ENCODE measurements at regions not wholly inside any gene's neighbourhood (a gene's known extent, or its start where the extent isn't known, plus 50 kb on each side); places are given as distances from the start of the nearest gene placed in this dataset.

GRCh38 chr1:88523854-88524528 lies 160.1 kb upstream of the PKN2 start:
- TF ChIP-seq CTCF (IDR thresholded peaks at IDR 0.05; ENCODE audit: control extremely low read depth, extremely low read depth, low read depth, missing control alignments), result no peak
- POLR2A ChIA-PET, result no interaction called here
- CTCF ChIA-PET, result interaction anchor here (1.5 kb wide), 2 partner anchors 10 to 16 kb away, joined by 3 to 4 read pairs; no protein-coding TSS in a partner anchor
- DNase-seq (ENCODE audit: extremely low spot score), result no peak

GRCh38 chr1:88526456-88526855 lies 157.6 kb upstream of the PKN2 start:
- no peak for DNase-seq (ENCODE audit: extremely low spot score)
- ChIA-PET CTCF (no interaction called here), POLR2A (no interaction called here)
- TF ChIP-seq CTCF (IDR thresholded peaks at IDR 0.05; ENCODE audit: control extremely low read depth, extremely low read depth, low read depth, missing control alignments), result no peak

- CTCF ChIA-PET, result no interaction called here
Measured at GRCh38 chr1:88528792-88529191, 155.3 kb upstream of the PKN2 start.

GRCh38 chr1:88529581-88529980 lies 154.5 kb upstream of the PKN2 start:
- CTCF ChIA-PET, result interaction anchor here (0.8 to 1.8 kb wide), 2 partner anchors 9 to 10 kb away, joined by 3 to 4 read pairs; no protein-coding TSS in a partner anchor
- no peak for DNase-seq (ENCODE audit: extremely low spot score)
- no peak for TF ChIP-seq CTCF (IDR thresholded peaks at IDR 0.05; ENCODE audit: control extremely low read depth, extremely low read depth, low read depth, missing control alignments)
- POLR2A ChIA-PET, result no interaction called here

More at GRCh38 chr1:88528792-88529191, 155.3 kb upstream of the PKN2 start:
- POLR2A ChIA-PET, result no interaction called here
- no peak for DNase-seq (ENCODE audit: extremely low spot score)
- TF ChIP-seq CTCF (IDR thresholded peaks at IDR 0.05; ENCODE audit: control extremely low read depth, extremely low read depth, low read depth, missing control alignments), result no peak

- ChIA-PET CTCF (interaction anchor here (0.8 to 1.8 kb wide), 4 partner anchors 9 to 58 kb away, joined by 3 to 4 read pairs (median 3); no protein-coding TSS in a partner anchor), POLR2A (no interaction called here)
- no peak for DNase-seq (ENCODE audit: extremely low spot score)
- no peak for TF ChIP-seq CTCF (IDR thresholded peaks at IDR 0.05; ENCODE audit: control extremely low read depth, extremely low read depth, low read depth, missing control alignments)
Measured at GRCh38 chr1:88530246-88530645, 153.8 kb upstream of the PKN2 start.

GRCh38 chr1:88537787-88538186 lies 146.3 kb upstream of the PKN2 start:
- CTCF ChIA-PET, result no interaction called here
- POLR2A ChIA-PET, result no interaction called here
- DNase-seq (ENCODE audit: extremely low spot score), result no peak
- TF ChIP-seq CTCF (IDR thresholded peaks at IDR 0.05; ENCODE audit: control extremely low read depth, extremely low read depth, low read depth, missing control alignments), result no peak

Data from GM10248 (cell line).